SU-DHL-6 (cell line): ENCODE measurements at regions not wholly inside any gene's neighbourhood (a gene's known extent, or its start where the extent isn't known, plus 50 kb on each side); places are given as distances from the start of the nearest gene placed in this dataset.
"Not testable (repeated sequence)": the region's sequence is repeated elsewhere in the genome, so short reads cannot be mapped to it uniquely, and the experiment has no call there.

Experiments used
- H2AFZ ChIP-seq: fragments of 200-600 bp; sonication (generic); 2 replicates; pipeline ENCODE4 v1.6.1; 2014; ENCODE audit warnings: low read depth, mild to moderate bottlenecking, moderate library complexity, mixed read lengths, antibody characterized with exemption, low read length; ENCODE audit not compliant: severe bottlenecking
- H3F3A ChIP-seq: fragments of 200-600 bp; shearing (Covaris generic); 2 replicates; pipeline ENCODE4 v1.6.0; 2016; ENCODE audit warnings: antibody characterized with exemption, mild to moderate bottlenecking; ENCODE audit not compliant: insufficient read depth
- H3K27ac ChIP-seq: fragments of 200-600 bp; sonication (generic); 2 replicates; pipeline ENCODE4 v1.5.1; 2016; ENCODE audit warnings: low read depth, mild to moderate bottlenecking, low read length, moderate library complexity, mixed read lengths
- H3K27me3 ChIP-seq: fragments of 200-600 bp; sonication (generic), shearing (Covaris generic); 2 replicates; pipeline ENCODE4 v1.6.0; 2014; ENCODE audit warnings: mild to moderate bottlenecking, low read length
- H3K36me3 ChIP-seq: fragments of 200-600 bp; sonication (generic); 2 replicates; pipeline ENCODE4 v1.6.1; 2014; ENCODE audit warnings: mild to moderate bottlenecking, low read length, mixed read lengths
- H3K4me2 ChIP-seq: fragments of 300-600, 200-600 bp; shearing (Covaris generic), sonication (generic); 2 replicates; pipeline ENCODE4 v1.6.0; 2014; ENCODE audit warnings: low read length, low read depth, mild to moderate bottlenecking; ENCODE audit not compliant: poor library complexity, severe bottlenecking
- H3K4me3 ChIP-seq: fragments of 200-600 bp; sonication (generic); 2 replicates; pipeline ENCODE4 v1.5.1; 2014; ENCODE audit warnings: antibody characterized with exemption, low read length, mild to moderate bottlenecking, mixed read lengths; ENCODE audit not compliant: insufficient read depth, poor library complexity, severe bottlenecking
- H3K79me2 ChIP-seq: fragments of 200-600 bp; sonication (generic); 2 replicates; pipeline ENCODE4 v1.6.1; 2014; ENCODE audit warnings: mild to moderate bottlenecking, low read length, moderate library complexity; ENCODE audit not compliant: insufficient read depth
- H3K9ac ChIP-seq: fragments of 200-600 bp; sonication (generic); 2 replicates; pipeline ENCODE4 v1.7.0; 2014; ENCODE audit warnings: mild to moderate bottlenecking, low read length
- H3K9me2 ChIP-seq: fragments of 200-600 bp; sonication (generic); replicated peaks from 2 replicates; pipeline ENCODE4 v1.6.1; 2014; ENCODE audit warnings: low read length; ENCODE audit not compliant: insufficient read depth
- H3K9me3 ChIP-seq: fragments of 200-600 bp; sonication (generic); 2 replicates; pipeline ENCODE4 v1.6.1; 2014; ENCODE audit warnings: low read length, mixed read lengths; ENCODE audit not compliant: insufficient read depth
- H4K20me1 ChIP-seq: fragments of 200-600 bp; sonication (generic); 2 replicates; pipeline ENCODE4 v1.6.1; 2014; ENCODE audit warnings: low read depth, mild to moderate bottlenecking, antibody characterized with exemption, low read length, moderate library complexity, mixed read lengths
- CTCF ChIP-seq: fragments of 200-600 bp; sonication (generic); IDR thresholded peaks from one replicate; pipeline ENCODE4 v1.5.1; 2017; ENCODE audit warnings: antibody characterized with exemption, mild to moderate bottlenecking, low read length, moderate library complexity; ENCODE audit not compliant: insufficient read depth, poor library complexity, severe bottlenecking
- EZH2phosphoT487 ChIP-seq: fragments of 200-600 bp; sonication (generic), shearing (Covaris generic); conservative IDR thresholded peaks from 2 replicates; pipeline ENCODE4 v1.6.1; 2018; ENCODE audit warnings: mild to moderate bottlenecking, antibody characterized with exemption, low read length, moderate library complexity, mixed read lengths

DNA sequence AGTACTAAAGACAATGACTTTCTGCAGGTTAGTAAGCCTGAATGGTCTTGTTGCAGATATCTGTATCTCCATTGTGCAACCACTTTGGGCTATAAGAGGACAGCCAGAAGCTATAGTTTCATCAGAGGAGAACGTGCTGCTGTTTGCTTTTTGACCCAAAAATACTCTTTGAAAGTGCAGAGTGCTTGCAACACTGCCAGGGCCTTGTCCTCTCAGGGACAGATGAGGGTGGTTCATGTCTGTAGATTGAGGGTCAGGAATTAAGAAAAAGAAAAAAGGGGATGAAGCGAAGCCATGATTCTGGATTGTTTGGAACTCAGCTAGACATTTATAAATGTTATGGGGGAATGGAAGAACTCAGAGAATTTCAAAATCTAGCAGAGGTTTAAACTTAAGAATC is 212.5 kb downstream of the SEC23IP start:
- Histone ChIP-seq H4K20me1 (no peaks in the 10 kb centered on the region), H3K4me3 (no peak overlapping the region), H3K9me3 (no peaks in the 10 kb centered on the region), H3K79me2 (no peaks in the 10 kb centered on the region), H3K36me3 (no peaks in the 10 kb centered on the region), H3K27ac (no peak overlapping the region), H3K4me2 (no peak overlapping the region), H3K9me2 (no peaks in the 10 kb centered on the region), H3F3A (no peaks in the 10 kb centered on the region), H2AFZ (no peak overlapping the region), H3K9ac (no peak overlapping the region), H3K27me3 (no peaks in the 10 kb centered on the region)
- TF ChIP-seq EZH2phosphoT487 (no peak), CTCF (no peak)

GRCh38 chr10:120105492-120105891 is 213.0 kb downstream of the SEC23IP start:
- H2AFZ ChIP-seq: no peak overlapping the region
- no peak for TF ChIP-seq CTCF
- TF ChIP-seq EZH2phosphoT487: no peak
- H4K20me1 ChIP-seq: no peaks in the 10 kb centered on the region
- no peaks in the 10 kb centered on the region for H3K79me2 ChIP-seq
- H3K9ac ChIP-seq: no peak overlapping the region
- H3F3A ChIP-seq: no peaks in the 10 kb centered on the region
- no peak overlapping the region for H3K4me3 ChIP-seq
- no peaks in the 10 kb centered on the region for H3K9me3 ChIP-seq
- H3K27me3 ChIP-seq: no peaks in the 10 kb centered on the region
- H3K36me3 ChIP-seq: no peaks in the 10 kb centered on the region
- no peaks in the 10 kb centered on the region for H3K9me2 ChIP-seq
- no peak overlapping the region for H3K4me2 ChIP-seq
- no peak overlapping the region for H3K27ac ChIP-seq

GRCh38 chr10:120108916-120109315 is 216.4 kb downstream of the SEC23IP start:
- Histone ChIP-seq H3K27ac (no peak overlapping the region), H3K4me3 (no peak overlapping the region), H2AFZ (no peak overlapping the region), H3F3A (no peaks in the 10 kb centered on the region), H3K9me3 (no peaks in the 10 kb centered on the region; the same call in 1 of the 2 replicates), H3K9me2 (no peaks in the 10 kb centered on the region), H3K36me3 (no peaks in the 10 kb centered on the region), H4K20me1 (no peaks in the 10 kb centered on the region), H3K79me2 (no peaks in the 10 kb centered on the region), H3K9ac (no peak overlapping the region), H3K4me2 (no peak overlapping the region), H3K27me3 (no peaks in the 10 kb centered on the region)
- TF ChIP-seq EZH2phosphoT487 (no peak), CTCF (no peak)

- not testable (repeated sequence) for H2AFZ ChIP-seq, H3K36me3 ChIP-seq, H3K4me3 ChIP-seq, H3K79me2 ChIP-seq, H3K9me3 ChIP-seq, H4K20me1 ChIP-seq, H3K9ac ChIP-seq, H3K27ac ChIP-seq, H3K27me3 ChIP-seq, H3K4me2 ChIP-seq, H3F3A ChIP-seq, H3K9me2 ChIP-seq
Observed at GRCh38 chr10:120109725-120110124, 217.2 kb downstream of the SEC23IP start.
